ENCODE measurements at regions not wholly inside any gene's neighbourhood (a gene's known extent, or its start where the extent isn't known, plus 50 kb on each side); places are given as distances from the start of the nearest gene placed in this dataset.

DNA sequence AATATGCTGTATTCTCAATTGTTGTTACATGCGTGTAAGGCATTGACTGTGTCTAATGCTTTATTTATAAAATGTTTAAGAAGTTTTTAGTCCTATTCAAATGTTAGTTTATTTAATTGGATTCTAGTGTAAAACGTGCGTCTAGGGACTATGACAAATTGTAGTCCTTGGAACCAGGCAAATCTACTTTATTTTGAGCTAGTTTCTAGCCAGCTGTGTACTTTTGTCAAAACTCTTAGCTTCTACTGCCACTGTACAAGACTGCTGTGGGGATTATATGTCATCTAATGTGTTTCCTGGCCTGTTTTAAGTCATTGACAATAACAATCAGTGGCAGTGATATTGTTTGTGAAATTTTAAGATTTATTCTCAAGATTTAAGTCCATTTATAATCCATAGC lies 220.5 kb upstream of the SEMA3D start:
- Mint-ChIP-seq H3K4me3 (no peak overlapping the region), H3K27ac (no peak overlapping the region), H3K36me3 (ENCODE audit: low read depth) (no peaks in the 10 kb centered on the region), H3K9me3 (no peaks in the 10 kb centered on the region), H3K27me3 (no peaks in the 10 kb centered on the region), H3K4me1 (no peaks in the 10 kb centered on the region)
- POLR2A ChIA-PET, result no interaction called here
- CTCF ChIA-PET, result no interaction called here
- DNase-seq, result no peak

GRCh38 chr7:85405016-85405902 lies 218.4 kb upstream of the SEMA3D start:
- no peak for DNase-seq
- CTCF ChIA-PET, result no interaction called here
- no peak overlapping the region for H3K27ac Mint-ChIP-seq
- no peaks in the 10 kb centered on the region for H3K4me1 Mint-ChIP-seq
- no peaks in the 10 kb centered on the region for H3K36me3 Mint-ChIP-seq (ENCODE audit: low read depth)
- no peaks in the 10 kb centered on the region for H3K27me3 Mint-ChIP-seq
- H3K9me3 Mint-ChIP-seq, result no peaks in the 10 kb centered on the region
- POLR2A ChIA-PET, result no interaction called here
- no peak overlapping the region for H3K4me3 Mint-ChIP-seq

DNA sequence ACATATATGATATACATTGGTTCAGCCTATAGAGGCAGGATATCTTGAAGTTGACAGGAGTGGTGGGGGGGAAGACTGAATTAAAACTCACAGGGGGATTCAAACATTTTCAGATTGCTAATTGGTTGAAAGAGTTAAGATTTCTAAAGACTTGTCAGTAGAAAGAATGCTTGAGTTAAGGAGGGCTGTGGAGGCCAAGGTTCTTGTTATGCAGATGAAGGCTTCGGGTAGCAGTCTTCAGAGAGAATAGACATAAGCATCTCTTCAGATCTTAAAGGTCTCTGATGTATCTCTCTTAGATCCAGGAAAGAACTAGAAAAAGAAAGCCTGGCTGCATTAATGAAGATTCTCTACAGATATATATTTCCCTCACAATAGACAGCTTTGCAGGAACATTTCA lies 209.8 kb upstream of the SEMA3D start:
- POLR2A ChIA-PET, result interaction anchor here (0.6 kb wide), 1 partner anchor 301 kb away, joined by 3 read pairs; no protein-coding TSS in a partner anchor
- CTCF ChIA-PET, result no interaction called here
- DNase-seq, result no peak
- Mint-ChIP-seq H3K27ac (no peak overlapping the region), H3K4me3 (no peak overlapping the region), H3K4me1 (no peaks in the 10 kb centered on the region), H3K27me3 (no peaks in the 10 kb centered on the region), H3K36me3 (ENCODE audit: low read depth) (no peaks in the 10 kb centered on the region), H3K9me3 (no peaks in the 10 kb centered on the region)

DNA sequence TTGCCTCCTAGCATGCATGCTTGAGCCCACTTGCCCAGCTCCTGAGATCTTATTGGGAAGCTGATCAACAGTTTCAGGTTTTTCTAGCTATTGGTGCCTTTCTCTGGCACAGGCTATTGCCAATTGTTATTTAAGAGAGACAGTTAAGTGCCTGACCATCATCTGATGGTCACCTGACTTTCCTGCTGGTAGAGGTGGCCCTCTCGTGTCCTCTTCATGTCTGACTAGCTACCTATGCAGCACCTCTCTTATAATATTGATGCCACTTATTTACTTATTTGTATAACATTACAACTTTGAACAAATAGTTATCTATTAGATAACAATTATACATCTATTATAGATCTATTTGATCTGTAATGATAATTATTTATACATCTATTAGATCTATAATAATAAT lies 205.9 kb upstream of the SEMA3D start:
- Mint-ChIP-seq H3K9me3 (no peaks in the 10 kb centered on the region), H3K4me3 (no peak overlapping the region), H3K36me3 (ENCODE audit: low read depth) (no peaks in the 10 kb centered on the region), H3K27me3 (no peaks in the 10 kb centered on the region), H3K27ac (no peak overlapping the region), H3K4me1 (no peaks in the 10 kb centered on the region)
- no peak for DNase-seq
- POLR2A ChIA-PET, result no interaction called here
- CTCF ChIA-PET, result no interaction called here

GRCh38 chr7:85392326-85392725 lies 205.5 kb upstream of the SEMA3D start:
- H3K27me3 Mint-ChIP-seq, result no peaks in the 10 kb centered on the region

GRCh38 chr7:85386460-85386859 lies 199.6 kb upstream of the SEMA3D start:
- no peak overlapping the region for H3K4me3 Mint-ChIP-seq
- POLR2A ChIA-PET, result no interaction called here

More at GRCh38 chr7:85392326-85392725, 205.5 kb upstream of the SEMA3D start:
- ChIA-PET CTCF (no interaction called here), POLR2A (no interaction called here)
- Mint-ChIP-seq H3K36me3 (ENCODE audit: low read depth) (no peaks in the 10 kb centered on the region), H3K9me3 (no peaks in the 10 kb centered on the region), H3K4me1 (no peaks in the 10 kb centered on the region), H3K27ac (no peak overlapping the region), H3K4me3 (no peak overlapping the region)
- no peak for DNase-seq

DNA sequence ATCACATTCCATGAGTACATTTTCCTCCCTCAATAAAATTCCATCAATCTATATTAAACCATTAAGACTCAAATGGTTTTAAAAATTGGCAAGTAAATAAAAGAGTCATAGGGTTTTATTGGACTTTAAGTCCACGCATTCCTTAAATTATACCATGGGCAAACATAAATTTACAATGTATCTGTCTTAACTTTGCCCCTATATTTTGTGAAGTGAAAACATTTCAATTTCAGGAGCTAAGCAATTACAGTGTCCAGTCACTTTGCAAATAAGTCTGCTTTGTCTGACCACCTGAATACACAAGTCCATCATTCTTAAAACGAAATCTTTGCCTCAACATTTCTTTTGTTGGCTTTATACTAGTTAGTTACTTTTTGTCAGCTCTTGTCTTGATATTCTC lies 197.5 kb upstream of the SEMA3D start:
- ChIA-PET CTCF (no interaction called here), POLR2A (no interaction called here)
- Mint-ChIP-seq H3K9me3 (peaks cover 2% of the 10 kb centered on the region), H3K4me3 (no peak overlapping the region), H3K27me3 (no peaks in the 10 kb centered on the region), H3K4me1 (no peaks in the 10 kb centered on the region), H3K36me3 (ENCODE audit: low read depth) (no peaks in the 10 kb centered on the region), H3K27ac (no peak overlapping the region)
- DNase-seq, result no peak

More at GRCh38 chr7:85386460-85386859, 199.6 kb upstream of the SEMA3D start:
- Mint-ChIP-seq H3K27ac (no peak overlapping the region), H3K27me3 (no peaks in the 10 kb centered on the region), H3K9me3 (peaks cover 2% of the 10 kb centered on the region), H3K36me3 (ENCODE audit: low read depth) (no peaks in the 10 kb centered on the region), H3K4me1 (no peaks in the 10 kb centered on the region)
- DNase-seq, result no peak
- CTCF ChIA-PET, result no interaction called here

GRCh38 chr7:85381212-85381611 lies 194.4 kb upstream of the SEMA3D start:
- H3K27ac Mint-ChIP-seq, result no peak overlapping the region
- CTCF ChIA-PET, result no interaction called here
- no peak for DNase-seq
- no peaks in the 10 kb centered on the region for H3K4me1 Mint-ChIP-seq
- no peaks in the 10 kb centered on the region for H3K36me3 Mint-ChIP-seq (ENCODE audit: low read depth)
- peaks cover 2% of the 10 kb centered on the region for H3K9me3 Mint-ChIP-seq
- H3K4me3 Mint-ChIP-seq, result no peak overlapping the region
- H3K27me3 Mint-ChIP-seq, result no peaks in the 10 kb centered on the region
- POLR2A ChIA-PET, result no interaction called here

DNA sequence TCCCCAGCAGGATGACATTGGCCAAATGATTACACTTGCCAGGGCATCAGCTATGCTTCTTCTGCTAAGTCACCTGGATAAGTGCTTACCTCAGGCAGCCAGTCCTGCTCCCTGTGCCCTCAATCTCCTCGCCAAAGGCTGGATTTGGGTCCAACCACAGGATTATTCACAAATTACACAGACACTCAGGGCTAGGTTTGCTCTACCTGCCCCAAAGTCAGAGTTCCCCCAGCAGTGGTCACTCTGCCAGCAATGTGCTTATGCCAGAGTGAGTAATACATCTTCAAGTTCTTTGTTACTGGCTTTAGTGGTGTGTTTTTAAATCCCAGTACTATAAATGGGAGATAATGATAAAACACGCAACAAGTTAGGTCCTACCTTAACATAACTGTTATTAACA lies 189.7 kb upstream of the SEMA3D start:
- Mint-ChIP-seq H3K27ac (no peak overlapping the region), H3K9me3 (no peaks in the 10 kb centered on the region), H3K4me1 (no peaks in the 10 kb centered on the region), H3K36me3 (ENCODE audit: low read depth) (no peaks in the 10 kb centered on the region), H3K27me3 (no peaks in the 10 kb centered on the region), H3K4me3 (no peak overlapping the region)
- ChIA-PET CTCF (no interaction called here), POLR2A (no interaction called here)
- DNase-seq, result no peak

DNA sequence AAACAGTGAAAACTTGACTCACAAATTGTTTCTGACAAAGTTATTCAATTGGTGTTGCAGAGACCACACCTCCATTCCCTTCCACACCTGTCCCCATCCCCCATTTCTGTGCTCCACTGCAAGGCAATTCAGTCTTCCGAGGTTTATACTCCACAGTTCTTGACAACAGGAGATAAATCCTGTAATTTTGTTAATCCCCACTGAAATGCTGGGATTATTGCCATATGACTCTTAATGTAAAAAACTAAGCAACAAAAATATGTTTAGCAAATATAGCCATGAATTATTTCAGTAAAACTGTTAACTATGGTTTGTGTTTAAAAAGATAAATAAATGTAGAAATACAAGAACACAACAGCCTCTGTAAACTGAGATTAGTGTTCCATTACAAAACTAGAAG lies 170.1 kb upstream of the SEMA3D start:
- CTCF ChIA-PET, result no interaction called here
- H3K36me3 Mint-ChIP-seq (ENCODE audit: low read depth), result no peaks in the 10 kb centered on the region
- no peaks in the 10 kb centered on the region for H3K9me3 Mint-ChIP-seq
- H3K4me3 Mint-ChIP-seq, result no peak overlapping the region
- no peaks in the 10 kb centered on the region for H3K4me1 Mint-ChIP-seq
- no peaks in the 10 kb centered on the region for H3K27me3 Mint-ChIP-seq
- DNase-seq, result no peak
- H3K27ac Mint-ChIP-seq, result no peak overlapping the region
- POLR2A ChIA-PET, result no interaction called here

- Mint-ChIP-seq H3K36me3 (ENCODE audit: low read depth) (no peaks in the 10 kb centered on the region), H3K27me3 (no peaks in the 10 kb centered on the region), H3K4me1 (no peaks in the 10 kb centered on the region), H3K9me3 (no peaks in the 10 kb centered on the region), H3K27ac (no peak overlapping the region), H3K4me3 (no peak overlapping the region)
- ChIA-PET CTCF (no interaction called here), POLR2A (no interaction called here)
- no peak for DNase-seq
These were observed 156.6 kb upstream of the SEMA3D start for GRCh38 chr7:85343484-85343883.

- POLR2A ChIA-PET, result no interaction called here
- H3K27me3 Mint-ChIP-seq, result no peaks in the 10 kb centered on the region
- H3K36me3 Mint-ChIP-seq (ENCODE audit: low read depth), result no peaks in the 10 kb centered on the region
- H3K9me3 Mint-ChIP-seq, result no peaks in the 10 kb centered on the region
- no peak overlapping the region for H3K4me3 Mint-ChIP-seq
- H3K4me1 Mint-ChIP-seq, result no peaks in the 10 kb centered on the region
- no peak overlapping the region for H3K27ac Mint-ChIP-seq
- CTCF ChIA-PET, result no interaction called here
- no peak for DNase-seq
These were observed 155.9 kb upstream of the SEMA3D start for GRCh38 chr7:85342781-85343180.

DNA sequence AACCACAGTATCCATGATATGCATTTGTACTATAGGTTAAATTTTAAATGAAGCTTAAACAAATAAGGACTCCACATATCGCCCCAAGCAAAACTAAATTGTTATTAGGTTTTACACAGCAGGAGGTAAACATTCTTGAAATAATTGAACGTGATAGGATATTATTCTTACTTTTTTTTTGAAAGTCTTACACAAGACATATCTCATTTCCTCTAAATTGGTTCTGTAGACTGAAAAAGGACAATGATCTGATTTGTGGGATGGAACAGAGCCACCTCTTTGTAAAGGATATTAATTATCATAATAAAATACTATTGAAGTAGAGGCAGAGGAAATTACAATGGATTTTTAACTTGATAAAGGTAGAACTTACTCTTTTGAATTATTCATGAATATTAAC lies 155.1 kb upstream of the SEMA3D start:
- ChIA-PET POLR2A (no interaction called here), CTCF (no interaction called here)
- no peak overlapping the region for H3K4me3 Mint-ChIP-seq
- H3K4me1 Mint-ChIP-seq, result no peaks in the 10 kb centered on the region
- H3K27ac Mint-ChIP-seq, result no peak overlapping the region
- no peaks in the 10 kb centered on the region for H3K36me3 Mint-ChIP-seq (ENCODE audit: low read depth)
- H3K9me3 Mint-ChIP-seq, result no peaks in the 10 kb centered on the region
- H3K27me3 Mint-ChIP-seq, result no peaks in the 10 kb centered on the region
- no peak for DNase-seq

GRCh38 chr7:85341121-85341520 lies 154.3 kb upstream of the SEMA3D start:
- no peaks in the 10 kb centered on the region for H3K9me3 Mint-ChIP-seq
- ChIA-PET POLR2A (no interaction called here), CTCF (no interaction called here)
- H3K27ac Mint-ChIP-seq, result no peak overlapping the region
- DNase-seq, result no peak
- H3K27me3 Mint-ChIP-seq, result no peaks in the 10 kb centered on the region
- no peaks in the 10 kb centered on the region for H3K4me1 Mint-ChIP-seq
- H3K4me3 Mint-ChIP-seq, result no peak overlapping the region
- no peaks in the 10 kb centered on the region for H3K36me3 Mint-ChIP-seq (ENCODE audit: low read depth)

Data from activated CD4-positive, alpha-beta T cell treated with anti-CD3 and anti-CD28 coated beads, Interleukin-2, amount 10 ng/mL, durations not matched to agents 7 days and 5 days (primary cell).